Dendritic cell treated with granulocyte-macrophage colony-stimulating factor and Interleukin-4, amounts not matched to agents 40 ng/mL and 50 ng/mL, for 4 days (primary cell): ENCODE measurements at regions not wholly inside any gene's neighbourhood (a gene's known extent, or its start where the extent isn't known, plus 50 kb on each side); places are given as distances from the start of the nearest gene placed in this dataset.

ENCODE experiments used
- H3K27ac Mint-ChIP-seq: one replicate; pipeline ENCODE4 v1.8.0; 2022; ENCODE audit warnings: mild to moderate bottlenecking, mixed read lengths
- H3K27me3 Mint-ChIP-seq: one replicate; pipeline ENCODE4 v1.8.0; 2022; ENCODE audit warnings: mild to moderate bottlenecking, mixed read lengths
- H3K36me3 Mint-ChIP-seq: one replicate; pipeline ENCODE4 v1.8.0; 2022; ENCODE audit warnings: low read depth, mixed read lengths
- H3K4me1 Mint-ChIP-seq: one replicate; pipeline ENCODE4 v1.8.0; 2022; ENCODE audit warnings: low read depth, mixed read lengths
- H3K4me3 Mint-ChIP-seq: one replicate; pipeline ENCODE4 v1.8.0; 2022; ENCODE audit warnings: mild to moderate bottlenecking, moderate library complexity, mixed read lengths
- H3K9me3 Mint-ChIP-seq: one replicate; pipeline ENCODE4 v1.8.0; 2022; ENCODE audit warnings: mixed read lengths
- intact Hi-C: fragments of 100-400 bp; cut with micrococcal nuclease; formaldehyde crosslinking; loops from one replicate; pipeline ENCODE4 v1.15.0; 2022

DNA sequence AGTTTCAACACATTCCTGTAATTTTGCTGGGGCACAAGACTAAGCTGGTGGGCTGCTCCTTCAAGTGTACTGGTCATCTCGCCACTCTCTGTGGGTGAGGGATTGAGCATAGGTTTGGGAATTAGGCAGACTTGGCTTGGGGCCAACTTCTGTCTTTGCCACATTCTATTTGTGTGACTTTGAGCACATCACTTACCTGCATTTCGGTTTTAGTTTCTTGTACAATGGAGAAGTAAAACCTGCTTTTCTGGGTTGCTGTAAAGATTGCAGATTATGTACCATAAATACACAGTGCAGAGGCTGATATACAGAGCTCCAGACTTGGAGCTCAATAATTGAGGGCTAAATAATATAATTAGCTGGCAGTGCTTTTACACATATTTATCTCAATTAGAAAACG, 162.1 kb downstream of the C3orf38 start:
- H3K27me3 Mint-ChIP-seq, result no peaks in the 10 kb centered on the region
- peaks cover 6% of the 10 kb centered on the region for H3K9me3 Mint-ChIP-seq
- no peaks in the 10 kb centered on the region for H3K36me3 Mint-ChIP-seq
- intact Hi-C loops, result no loop called here
- H3K4me3 Mint-ChIP-seq, result no peak overlapping the region
- no peaks in the 10 kb centered on the region for H3K4me1 Mint-ChIP-seq
- H3K27ac Mint-ChIP-seq, result no peak overlapping the region

DNA sequence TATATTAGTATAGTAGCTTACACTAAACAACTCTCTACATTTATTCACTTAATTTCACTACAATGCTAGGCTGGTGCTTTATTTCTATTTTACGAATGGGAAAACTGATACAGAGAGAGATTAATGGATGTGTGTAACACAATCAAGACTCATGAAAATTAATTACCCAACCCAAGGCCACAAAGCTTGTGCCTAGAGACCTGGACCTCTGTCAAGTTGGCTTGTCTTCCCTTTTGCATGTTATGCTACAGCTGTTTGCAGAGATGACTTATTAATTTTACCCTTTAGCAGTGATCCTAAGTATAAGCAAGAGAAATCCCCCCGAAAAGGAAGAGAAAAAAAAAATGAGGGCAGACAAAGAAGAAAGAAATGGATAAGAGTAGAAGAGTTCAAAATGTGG, 162.5 kb downstream of the C3orf38 start:
- Mint-ChIP-seq H3K4me1 (no peaks in the 10 kb centered on the region), H3K36me3 (no peaks in the 10 kb centered on the region), H3K27ac (no peak overlapping the region), H3K9me3 (peaks cover 9% of the 10 kb centered on the region), H3K4me3 (no peak overlapping the region), H3K27me3 (no peaks in the 10 kb centered on the region)
- intact Hi-C loops, result no loop called here

DNA sequence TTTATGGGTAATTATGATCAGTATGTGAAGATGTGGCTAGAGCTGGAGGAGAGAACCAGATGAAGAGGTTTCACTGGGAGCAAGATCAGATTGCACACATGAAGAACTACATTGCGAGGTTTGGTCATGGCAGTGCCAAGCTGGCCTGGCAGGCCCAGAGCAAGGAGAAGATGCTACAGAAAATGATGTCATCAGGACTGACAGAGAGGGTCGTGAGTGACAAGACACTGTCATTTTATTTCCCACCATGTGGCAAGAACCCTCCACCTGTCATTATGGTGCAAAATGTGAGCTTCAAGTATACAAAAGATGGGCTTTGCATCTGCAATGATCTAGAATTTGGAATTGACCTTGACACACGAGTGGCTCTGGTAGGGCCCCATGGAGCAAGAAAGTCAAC, 168.3 kb downstream of the C3orf38 start:
- Mint-ChIP-seq H3K4me1 (no peaks in the 10 kb centered on the region), H3K27ac (no peak overlapping the region), H3K27me3 (no peaks in the 10 kb centered on the region), H3K4me3 (no peak overlapping the region), H3K9me3 (peaks cover 21% of the 10 kb centered on the region), H3K36me3 (no peaks in the 10 kb centered on the region)
- intact Hi-C loops, result no loop called here

DNA sequence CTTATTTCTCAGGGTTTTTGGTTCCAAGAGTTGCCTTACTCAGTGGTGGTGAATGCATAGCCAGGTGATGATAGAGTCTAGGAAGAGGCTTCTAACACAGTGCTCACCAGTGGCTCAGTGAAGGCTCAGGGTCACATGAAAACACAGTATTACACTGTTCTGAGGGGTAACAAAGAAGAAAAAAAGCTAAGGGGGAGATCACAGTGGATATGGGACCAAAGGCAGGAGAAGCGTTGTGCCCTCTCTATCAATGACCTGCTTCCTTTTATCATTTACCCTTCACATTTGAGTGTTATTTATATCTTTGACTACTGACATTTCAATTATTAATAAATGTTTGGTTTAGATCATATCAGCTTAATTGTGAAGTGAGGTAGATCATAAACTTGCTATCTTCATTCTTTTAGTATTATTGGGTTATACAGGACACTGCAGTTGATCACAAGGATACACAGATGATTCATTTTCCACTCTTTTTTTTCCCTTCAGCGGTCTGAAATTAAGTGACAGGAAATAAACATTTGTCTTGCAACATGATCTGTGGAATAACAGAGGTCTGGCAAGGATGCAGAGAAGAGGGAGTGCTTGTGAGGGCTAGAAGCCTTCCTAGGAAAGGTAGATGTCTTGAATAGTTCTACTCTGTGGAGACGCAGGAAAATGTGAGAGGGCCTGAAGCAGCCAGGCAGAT, 171.7 kb downstream of the C3orf38 start:
- Mint-ChIP-seq H3K27ac (no peak overlapping the region), H3K4me3 (no peak overlapping the region)
- intact Hi-C loops, result no loop called here

DNA sequence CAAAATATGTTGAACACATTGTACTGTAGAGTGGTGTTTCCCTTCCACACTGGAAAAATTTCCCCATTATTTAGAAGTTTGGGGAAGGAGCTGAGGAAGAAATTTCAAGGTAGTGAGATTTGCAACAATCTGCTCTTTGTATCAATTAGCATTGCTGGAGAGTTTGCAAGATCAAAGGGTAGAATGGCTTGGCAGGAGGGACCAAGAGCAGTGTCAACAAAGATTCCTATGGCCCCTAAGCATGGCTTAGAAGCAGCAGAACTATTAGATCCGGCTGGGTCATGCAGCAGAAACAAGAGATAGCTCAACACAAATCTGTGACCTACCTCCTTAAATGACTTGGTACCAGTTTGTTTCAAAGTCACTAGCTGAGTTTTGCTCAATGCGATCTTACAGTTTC, 175.0 kb downstream of the C3orf38 start:
- H3K27me3 Mint-ChIP-seq, result no peaks in the 10 kb centered on the region
- no peaks in the 10 kb centered on the region for H3K4me1 Mint-ChIP-seq
- intact Hi-C loops, result no loop called here
- H3K27ac Mint-ChIP-seq, result no peak overlapping the region
- no peaks in the 10 kb centered on the region for H3K36me3 Mint-ChIP-seq
- no peak overlapping the region for H3K4me3 Mint-ChIP-seq
- H3K9me3 Mint-ChIP-seq, result no peaks in the 10 kb centered on the region

More for the DNA sequence above, 171.7 kb downstream of the C3orf38 start:
- H3K4me1 Mint-ChIP-seq, result no peaks in the 10 kb centered on the region
- H3K36me3 Mint-ChIP-seq, result no peaks in the 10 kb centered on the region
- H3K9me3 Mint-ChIP-seq, result peaks cover 17% of the 10 kb centered on the region
- H3K27me3 Mint-ChIP-seq, result no peaks in the 10 kb centered on the region

- H3K36me3 Mint-ChIP-seq, result no peaks in the 10 kb centered on the region
- intact Hi-C loops, result no loop called here
- H3K27ac Mint-ChIP-seq, result no peak overlapping the region
- H3K27me3 Mint-ChIP-seq, result no peaks in the 10 kb centered on the region
- no peaks in the 10 kb centered on the region for H3K4me1 Mint-ChIP-seq
- no peak overlapping the region for H3K4me3 Mint-ChIP-seq
- peaks cover 44% of the 10 kb centered on the region for H3K9me3 Mint-ChIP-seq
Observed at GRCh38 chr3:88334187-88334868, 184.6 kb downstream of the C3orf38 start.

DNA sequence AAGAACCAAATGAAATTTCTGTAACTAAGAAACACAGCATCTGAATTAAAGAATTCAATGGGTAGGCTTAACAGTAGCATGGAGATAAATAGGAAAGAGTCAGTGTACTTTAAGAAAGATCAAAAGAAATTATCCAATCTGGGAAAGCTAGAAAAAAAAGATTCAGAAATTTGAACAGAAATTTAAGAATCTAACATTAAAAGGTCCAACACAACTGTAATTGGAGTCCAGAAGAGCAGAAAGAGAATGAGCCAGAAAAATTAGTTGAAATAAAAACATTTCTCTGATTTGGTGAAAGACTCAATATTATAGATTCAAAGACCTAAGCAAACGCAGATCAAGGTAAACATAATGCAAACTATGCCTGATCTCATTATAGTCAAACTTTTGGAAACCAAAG, 187.1 kb downstream of the C3orf38 start:
- H3K27me3 Mint-ChIP-seq, result no peaks in the 10 kb centered on the region
- no peak overlapping the region for H3K4me3 Mint-ChIP-seq
- H3K4me1 Mint-ChIP-seq, result no peaks in the 10 kb centered on the region
- no peak overlapping the region for H3K27ac Mint-ChIP-seq
- peaks cover 44% of the 10 kb centered on the region for H3K9me3 Mint-ChIP-seq
- H3K36me3 Mint-ChIP-seq, result no peaks in the 10 kb centered on the region
- intact Hi-C loops, result no loop called here

DNA sequence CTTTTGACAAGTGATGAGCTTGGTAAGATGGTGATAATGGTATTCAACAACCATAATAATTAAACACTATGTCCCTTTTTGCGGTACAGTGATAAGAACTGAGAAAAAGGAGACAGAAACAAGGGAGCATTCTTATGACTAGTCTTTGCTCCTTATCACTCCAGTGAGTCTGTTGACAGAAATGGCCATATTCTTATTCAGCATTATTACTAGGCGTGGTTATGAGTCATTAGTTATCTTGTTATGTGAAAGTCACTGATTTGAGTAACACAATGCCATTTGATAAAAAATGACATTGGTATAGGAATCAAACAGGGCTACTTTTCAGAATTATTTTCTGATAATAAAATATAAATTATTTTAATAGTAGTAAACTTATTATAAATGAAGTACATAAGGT, 193.5 kb downstream of the C3orf38 start:
- Mint-ChIP-seq H3K4me3 (no peak overlapping the region), H3K36me3 (no peaks in the 10 kb centered on the region), H3K27ac (no peak overlapping the region), H3K9me3 (no peaks in the 10 kb centered on the region), H3K27me3 (no peaks in the 10 kb centered on the region), H3K4me1 (no peaks in the 10 kb centered on the region)
- intact Hi-C loops, result no loop called here

DNA sequence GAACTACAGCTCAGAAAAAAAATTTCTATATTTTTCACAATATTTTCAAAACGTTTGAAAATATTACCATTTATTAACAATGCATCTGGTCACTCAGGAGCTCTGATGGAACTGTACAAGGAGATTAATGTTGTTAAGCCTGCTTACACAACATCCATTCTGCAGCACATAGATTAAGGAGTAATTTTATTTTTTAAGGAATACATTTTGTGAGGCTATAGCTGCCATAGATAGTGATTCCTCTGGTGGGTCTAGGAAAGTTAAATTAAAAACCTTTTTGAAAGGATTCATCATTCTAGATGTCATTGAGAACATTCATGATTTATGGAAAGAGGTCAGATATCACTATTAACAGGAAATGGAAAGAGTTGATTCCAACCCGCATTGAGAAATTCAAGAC, 196.9 kb downstream of the C3orf38 start:
- Mint-ChIP-seq H3K27ac (no peak overlapping the region), H3K4me3 (no peak overlapping the region), H3K9me3 (peaks cover 17% of the 10 kb centered on the region), H3K27me3 (no peaks in the 10 kb centered on the region), H3K4me1 (no peaks in the 10 kb centered on the region), H3K36me3 (no peaks in the 10 kb centered on the region)
- intact Hi-C loops, result no loop called here

DNA sequence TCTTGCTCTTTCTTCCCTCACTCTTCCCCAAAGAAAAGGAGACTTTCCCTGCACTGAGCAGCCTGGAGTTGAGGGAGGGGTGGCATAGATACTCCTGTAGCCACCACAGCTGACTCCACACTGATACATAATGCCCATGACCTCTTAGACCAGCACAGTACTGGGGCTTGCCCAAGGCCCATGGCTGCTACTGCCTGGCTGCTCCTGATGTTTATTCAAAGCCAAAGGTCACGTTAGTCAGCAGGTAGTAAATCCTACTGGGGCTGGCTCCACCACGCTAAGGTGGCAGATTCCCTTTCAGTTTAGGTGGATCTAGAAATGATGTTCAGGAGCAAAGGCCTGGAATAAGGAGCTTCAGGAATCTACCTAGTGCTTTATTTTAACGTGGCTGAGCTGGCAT, 212.7 kb downstream of the C3orf38 start:
- intact Hi-C loops, result no loop called here
- Mint-ChIP-seq H3K4me3 (no peak overlapping the region), H3K27me3 (no peaks in the 10 kb centered on the region), H3K4me1 (no peaks in the 10 kb centered on the region), H3K36me3 (no peaks in the 10 kb centered on the region), H3K9me3 (peaks cover 59% of the 10 kb centered on the region), H3K27ac (no peak overlapping the region)

GRCh38 chr3:88364926-88365325, 215.2 kb downstream of the C3orf38 start:
- Mint-ChIP-seq H3K36me3 (no peaks in the 10 kb centered on the region), H3K4me1 (no peaks in the 10 kb centered on the region), H3K4me3 (no peak overlapping the region), H3K9me3 (peaks cover 66% of the 10 kb centered on the region), H3K27ac (no peak overlapping the region), H3K27me3 (no peaks in the 10 kb centered on the region)
- intact Hi-C loops, result no loop called here

GRCh38 chr3:88369337-88369736, 219.6 kb downstream of the C3orf38 start:
- no peak overlapping the region for H3K27ac Mint-ChIP-seq
- H3K4me1 Mint-ChIP-seq, result no peaks in the 10 kb centered on the region
- no peaks in the 10 kb centered on the region for H3K36me3 Mint-ChIP-seq
- no peaks in the 10 kb centered on the region for H3K27me3 Mint-ChIP-seq
- peaks cover 54% of the 10 kb centered on the region for H3K9me3 Mint-ChIP-seq
- H3K4me3 Mint-ChIP-seq, result no peak overlapping the region
- intact Hi-C loops, result no loop called here

DNA sequence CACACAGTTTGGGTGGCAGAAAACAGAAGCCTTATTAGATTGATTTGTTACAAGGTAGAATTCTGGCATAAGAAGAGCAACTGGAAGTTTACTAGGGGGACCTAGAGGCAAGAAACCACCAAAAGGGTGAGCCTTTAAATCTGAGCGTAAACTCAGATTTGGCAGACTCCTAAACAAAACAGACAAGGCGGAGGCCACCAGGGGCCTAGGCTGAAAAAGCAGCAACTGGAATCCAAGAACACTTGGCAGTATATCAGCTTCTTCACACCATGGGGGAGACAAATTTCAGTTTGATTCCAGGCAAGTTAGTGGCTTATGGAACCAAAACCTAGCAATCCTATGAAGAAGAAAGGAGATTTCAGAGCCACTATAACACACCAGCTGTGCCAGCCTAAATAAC, 220.0 kb downstream of the C3orf38 start:
- Mint-ChIP-seq H3K9me3 (peaks cover 52% of the 10 kb centered on the region), H3K27me3 (no peaks in the 10 kb centered on the region), H3K4me3 (no peak overlapping the region), H3K27ac (no peak overlapping the region), H3K36me3 (no peaks in the 10 kb centered on the region), H3K4me1 (no peaks in the 10 kb centered on the region)
- intact Hi-C loops, result no loop called here

GRCh38 chr3:88385090-88385489, 235.3 kb downstream of the C3orf38 start:
- Mint-ChIP-seq H3K27me3 (no peaks in the 10 kb centered on the region), H3K4me1 (no peaks in the 10 kb centered on the region), H3K4me3 (no peak overlapping the region), H3K27ac (no peak overlapping the region), H3K36me3 (no peaks in the 10 kb centered on the region), H3K9me3 (peaks cover 30% of the 10 kb centered on the region)
- intact Hi-C loops, result no loop called here

DNA sequence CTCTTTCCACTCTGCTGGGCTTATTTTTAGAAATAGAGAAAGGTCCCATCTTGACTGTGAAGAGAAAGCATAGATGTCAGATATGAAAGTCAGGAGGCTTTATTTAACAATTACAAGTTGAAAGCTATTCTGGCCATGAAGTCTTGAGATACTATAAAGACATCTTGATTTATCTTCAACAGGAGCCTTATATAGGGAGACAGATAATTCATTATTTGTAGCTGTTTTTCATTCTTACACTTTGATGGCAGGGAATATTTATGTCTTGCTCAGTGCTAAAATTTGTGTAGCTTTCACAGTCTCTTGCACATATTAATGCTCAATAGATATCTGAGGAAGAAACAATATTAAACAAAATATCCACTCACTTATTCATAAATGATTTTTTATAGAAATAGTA, 248.8 kb downstream of the C3orf38 start:
- intact Hi-C loops, result no loop called here
- no peaks in the 10 kb centered on the region for H3K27me3 Mint-ChIP-seq
- no peaks in the 10 kb centered on the region for H3K4me1 Mint-ChIP-seq
- no peaks in the 10 kb centered on the region for H3K36me3 Mint-ChIP-seq
- H3K27ac Mint-ChIP-seq, result no peak overlapping the region
- H3K4me3 Mint-ChIP-seq, result no peak overlapping the region
- peaks cover 13% of the 10 kb centered on the region for H3K9me3 Mint-ChIP-seq
